ENCODE measurements at regions not wholly inside any gene's neighbourhood (a gene's known extent, or its start where the extent isn't known, plus 50 kb on each side); places are given as distances from the start of the nearest gene placed in this dataset.

DNA sequence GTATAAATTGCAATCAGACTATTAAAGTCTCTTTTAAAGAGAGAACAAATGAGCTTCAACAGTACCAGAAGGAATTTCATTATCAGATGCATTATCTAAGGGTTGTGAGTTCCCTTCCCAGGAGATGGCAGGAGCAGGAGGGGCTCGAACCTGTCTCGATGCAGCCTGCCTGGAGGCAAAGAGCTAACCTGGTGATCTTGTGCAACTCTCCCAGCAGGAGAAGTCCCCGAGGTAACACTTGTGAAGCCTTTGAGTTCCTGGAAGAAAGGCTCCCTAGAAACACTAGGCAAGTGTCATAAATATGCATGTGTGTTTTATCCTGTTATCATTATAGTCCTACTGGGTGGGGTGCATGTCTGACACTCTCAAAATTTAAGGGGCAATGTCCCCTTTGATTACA lies 232.2 kb upstream of the ARID1B start:
- no peak for TF ChIP-seq EZH2phosphoT487 (IDR thresholded peaks at IDR 0.05; ENCODE audit: low read depth)
- no peak for TF ChIP-seq CTCF (IDR thresholded peaks at IDR 0.05; ENCODE audit: low read depth, low read length)
